NCI-H1092 treated with DMSO at 0.1 percent for 48 hours (cell line): ENCODE measurements at regions not wholly inside any gene's neighbourhood (a gene's known extent, or its start where the extent isn't known, plus 50 kb on each side); places are given as distances from the start of the nearest gene placed in this dataset.

Experiments used
- DNase-seq: peaks from one replicate; lab custom pipeline; 2025; lab: John Stamatoyannopoulos, UW

- no peak for DNase-seq
These were observed 807.8 kb upstream of the CDH2 start for GRCh38 chr18:28984731-28985130.

- no peak for DNase-seq
These were observed 797.6 kb upstream of the CDH2 start for GRCh38 chr18:28974504-28974903.

DNA sequence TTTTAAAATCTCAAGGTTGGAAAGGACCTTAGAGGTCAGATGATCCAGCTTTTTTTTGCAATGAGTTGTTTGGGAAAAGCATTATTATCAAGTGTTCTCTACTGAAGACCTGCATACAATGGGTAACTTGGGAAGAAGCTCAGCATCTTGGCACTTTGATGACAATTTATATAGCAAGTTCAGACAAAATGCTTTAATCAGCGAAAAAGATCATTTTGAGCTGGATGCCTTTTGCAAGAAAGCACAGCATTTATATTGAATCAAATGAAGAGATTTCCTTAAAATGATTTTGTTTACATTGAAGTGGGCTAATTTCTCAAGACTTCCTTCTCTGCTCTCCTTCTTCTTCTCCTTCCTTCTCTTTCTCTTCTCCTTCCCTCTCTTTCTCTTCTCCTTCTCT lies 796.4 kb upstream of the CDH2 start:
- DNase-seq, result no peak

DNA sequence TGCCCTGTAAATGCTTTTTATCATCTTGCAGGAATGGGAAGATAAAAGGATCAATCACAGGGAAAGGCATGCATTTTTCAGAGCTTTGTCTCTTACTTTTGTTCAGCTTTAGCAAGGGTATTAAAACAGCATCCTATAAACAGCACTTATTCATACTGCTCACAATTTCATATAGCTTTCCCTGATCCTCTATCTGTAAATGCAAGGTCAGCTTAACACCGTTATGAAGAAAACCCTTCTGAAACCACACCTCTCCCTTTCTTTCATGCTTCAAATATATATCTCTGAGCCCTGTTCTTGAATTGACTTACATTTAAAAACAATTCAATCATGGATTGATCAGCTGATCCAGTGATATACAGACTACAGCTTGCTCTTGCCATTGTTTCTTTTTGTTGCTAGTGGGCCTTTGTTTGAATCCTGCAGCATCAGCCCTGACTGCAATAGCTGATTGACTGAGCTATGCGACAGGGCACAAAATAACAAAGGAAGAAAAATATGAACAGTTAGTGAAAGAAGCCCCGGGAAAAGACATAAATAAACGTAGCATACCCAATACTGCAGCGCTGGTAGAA lies 795.5 kb upstream of the CDH2 start:
- no peak for DNase-seq

- DNase-seq, result no peak
These were observed 786.6 kb upstream of the CDH2 start for GRCh38 chr18:28963481-28963880.

- DNase-seq, result peak; percentile 70
These were observed 784.8 kb upstream of the CDH2 start for GRCh38 chr18:28961669-28962228.

DNA sequence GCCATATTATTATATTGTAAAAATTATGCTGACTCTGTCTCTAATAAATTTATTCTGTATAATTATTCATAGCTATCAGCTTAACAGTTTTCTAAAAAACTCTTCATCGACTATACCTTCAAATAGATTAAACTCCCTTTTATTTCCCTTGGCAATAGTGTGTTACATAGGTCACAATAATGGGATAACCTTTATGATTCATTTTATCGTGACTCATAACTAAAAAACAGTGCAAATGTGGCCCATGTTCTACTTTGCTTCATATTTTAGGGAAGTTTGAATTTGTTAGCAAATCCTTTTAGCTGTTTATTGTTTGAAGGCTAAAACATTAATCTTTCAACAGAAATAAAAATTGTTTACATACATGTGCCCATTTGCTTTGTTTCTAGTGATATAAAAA lies 783.2 kb upstream of the CDH2 start:
- DNase-seq, result no peak

DNA sequence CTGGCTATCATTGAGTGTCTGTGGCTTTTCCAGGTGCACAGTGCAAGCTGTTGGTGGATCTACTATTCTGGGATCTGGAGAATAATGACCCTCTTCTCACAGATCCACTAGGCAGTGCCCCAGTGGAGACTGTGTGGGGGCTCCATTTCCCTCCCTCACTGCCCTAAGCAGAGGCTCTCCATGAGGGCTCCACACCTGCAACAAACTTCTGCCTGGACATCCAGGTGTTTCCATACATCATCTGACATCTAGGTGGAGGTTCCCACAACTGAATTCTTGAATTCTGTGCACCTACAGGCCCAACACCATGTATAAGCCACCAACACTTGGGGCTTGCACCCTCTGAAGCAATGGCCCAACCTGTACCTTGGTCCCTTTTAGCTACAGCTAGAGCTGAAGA lies 775.4 kb upstream of the CDH2 start:
- no peak for DNase-seq

- no peak for DNase-seq
These were observed 771.0 kb upstream of the CDH2 start for GRCh38 chr18:28947900-28948299.

- no peak for DNase-seq
These were observed 769.5 kb upstream of the CDH2 start for GRCh38 chr18:28946471-28946870.

DNA sequence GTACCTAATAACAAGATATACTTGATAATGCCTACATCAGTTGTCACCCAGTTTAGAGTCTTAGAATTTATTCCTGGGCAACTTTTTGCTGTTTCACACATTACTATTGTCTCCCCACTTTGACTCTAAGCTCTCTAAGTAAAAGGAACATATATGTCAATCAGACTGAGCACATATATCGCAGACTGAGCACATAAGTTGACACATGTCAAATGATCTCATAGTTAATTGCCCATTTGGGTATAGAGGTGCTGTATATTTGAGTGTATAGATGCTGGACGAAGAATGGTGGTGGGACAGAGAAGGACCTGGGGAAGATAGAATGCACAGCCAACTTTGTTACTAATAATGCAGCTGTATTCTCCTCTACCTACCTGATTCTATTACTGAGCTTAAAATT lies 746.0 kb upstream of the CDH2 start:
- no peak for DNase-seq

DNA sequence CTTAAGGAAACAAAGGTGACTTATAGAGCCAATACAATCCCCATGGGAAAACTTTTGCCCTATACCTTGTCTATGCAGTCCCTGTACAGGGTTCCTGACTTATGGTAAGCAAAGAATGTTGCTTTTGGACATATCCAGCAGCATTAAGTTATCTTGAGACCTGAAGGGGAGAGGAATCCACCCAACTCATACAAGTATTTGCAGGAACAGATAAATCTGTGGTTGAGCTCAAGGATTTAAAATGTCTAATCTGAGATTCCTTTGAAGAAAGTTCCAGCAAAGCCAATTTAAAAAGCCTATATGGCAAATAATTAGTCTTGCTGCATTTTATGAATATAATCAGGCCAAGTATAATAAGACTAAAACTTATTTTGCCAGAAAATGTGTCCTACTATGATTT lies 739.5 kb upstream of the CDH2 start:
- no peak for DNase-seq

DNA sequence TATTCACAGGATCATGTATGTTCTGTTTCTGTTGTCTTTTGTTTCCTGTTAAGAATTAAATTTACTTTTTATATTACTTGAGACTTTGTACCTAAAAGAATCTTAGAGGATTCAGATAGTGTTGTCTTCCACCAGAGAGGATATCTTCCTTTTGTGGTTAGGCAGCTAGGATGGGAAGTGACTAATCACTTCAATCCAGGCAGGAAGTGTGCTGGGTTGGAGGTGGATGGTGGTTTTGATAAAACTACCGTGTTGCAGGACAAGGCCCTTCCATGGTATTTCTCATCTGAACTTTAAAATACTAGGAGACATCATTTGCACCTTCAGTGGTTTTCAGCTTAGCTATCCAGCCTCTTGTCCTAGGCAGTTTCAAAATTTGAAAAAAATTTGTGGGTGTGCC lies 728.6 kb upstream of the CDH2 start:
- no peak for DNase-seq

- no peak for DNase-seq
These were observed 727.9 kb upstream of the CDH2 start for GRCh38 chr18:28904789-28905364.

DNA sequence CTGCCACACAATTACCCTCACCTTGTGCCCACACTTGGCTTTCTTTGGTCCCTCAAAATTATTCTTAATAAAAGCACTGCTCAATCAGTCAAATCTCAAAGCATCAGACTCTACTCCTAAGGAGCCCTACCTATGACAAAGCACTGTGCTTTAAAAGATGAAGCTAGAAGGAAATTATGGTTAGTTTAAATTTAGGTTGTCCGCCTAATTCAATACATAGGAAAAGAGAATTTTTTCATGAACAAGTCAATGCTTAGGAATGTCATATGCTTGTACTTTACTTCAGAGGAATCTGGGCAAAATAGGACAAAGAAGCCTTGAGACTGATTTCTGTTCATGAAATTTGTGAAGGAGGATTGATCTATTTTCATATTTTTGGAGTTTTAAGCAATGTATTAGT lies 726.4 kb upstream of the CDH2 start:
- no peak for DNase-seq

DNA sequence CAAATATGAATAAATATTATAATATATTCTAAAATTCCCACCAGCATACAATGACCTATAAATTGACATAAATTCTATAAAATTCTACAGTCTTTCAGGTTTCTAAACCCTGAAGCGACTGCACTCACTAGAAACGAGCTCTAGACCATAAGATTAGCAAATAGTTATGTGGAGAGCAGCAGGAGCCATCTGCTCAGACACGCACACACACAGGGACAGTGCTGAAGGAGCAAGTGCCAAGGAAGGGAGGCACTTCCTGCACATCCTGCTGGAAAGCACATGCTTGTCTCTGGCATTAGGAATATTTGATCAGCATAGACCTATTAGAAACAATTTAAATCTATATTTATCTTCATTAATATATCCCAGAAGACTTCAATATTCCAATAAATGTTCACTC lies 713.9 kb upstream of the CDH2 start:
- no peak for DNase-seq

DNA sequence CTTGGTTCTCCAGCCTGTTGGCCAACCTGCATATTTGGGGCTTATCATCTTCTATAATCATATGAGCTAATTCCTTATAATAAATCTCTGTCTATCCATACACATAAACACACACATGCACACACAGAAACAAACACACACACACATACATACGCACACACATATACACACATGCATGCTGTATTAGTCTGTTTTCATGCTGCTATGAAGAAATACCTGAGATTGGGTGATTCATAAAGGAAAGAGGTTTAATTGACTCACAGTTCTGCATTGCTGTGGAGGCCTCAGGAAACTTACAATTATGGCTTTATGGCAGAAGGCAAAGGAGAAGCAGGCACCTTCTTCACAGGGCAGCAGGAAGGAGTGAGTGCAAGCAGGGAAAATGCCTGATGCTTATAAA lies 707.4 kb upstream of the CDH2 start:
- DNase-seq, result no peak

DNA sequence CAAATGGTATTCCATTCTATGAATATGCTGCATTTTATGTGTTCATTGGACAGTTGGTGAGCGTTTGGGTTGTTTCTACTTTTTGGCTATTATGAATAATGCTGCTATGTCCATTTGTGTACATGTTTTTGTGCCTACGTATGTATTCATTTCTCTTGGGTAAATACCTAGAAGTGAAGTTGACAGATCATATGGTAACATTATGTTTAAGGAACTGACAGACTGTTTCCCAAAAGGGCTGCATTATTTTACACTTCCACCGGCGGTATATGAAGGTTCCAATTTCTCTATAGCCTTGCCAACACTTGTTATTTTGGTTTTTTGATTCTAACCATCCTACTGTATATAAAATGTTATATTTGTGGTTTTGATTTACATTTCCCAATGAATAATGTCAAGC lies 703.9 kb upstream of the CDH2 start:
- no peak for DNase-seq

- no peak for DNase-seq
These were observed 698.1 kb upstream of the CDH2 start for GRCh38 chr18:28875059-28875458.

GRCh38 chr18:28863396-28863795 lies 686.5 kb upstream of the CDH2 start:
- DNase-seq, result no peak

GRCh38 chr18:28858248-28858647 lies 681.3 kb upstream of the CDH2 start:
- no peak for DNase-seq

DNA sequence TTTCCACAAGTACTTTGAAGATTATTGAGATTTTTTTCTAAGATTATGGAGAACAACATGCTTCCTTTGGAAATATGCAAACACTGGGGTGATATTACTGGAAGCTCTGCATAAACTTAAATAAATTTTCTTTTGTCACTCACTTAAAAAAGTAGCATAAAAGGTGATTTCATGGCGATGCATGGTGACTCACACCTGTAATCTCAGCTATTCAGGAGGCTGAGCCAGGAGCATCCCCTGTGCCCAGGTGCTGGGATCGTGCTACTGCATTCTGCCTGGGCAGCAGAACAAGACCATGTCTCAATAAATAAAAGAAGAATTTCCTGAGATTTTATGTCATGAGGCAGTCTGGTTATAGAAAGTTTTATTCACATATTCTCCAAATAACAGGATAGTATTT lies 679.1 kb upstream of the CDH2 start:
- no peak for DNase-seq

- DNase-seq, result no peak
These were observed 678.6 kb upstream of the CDH2 start for GRCh38 chr18:28855524-28855923.

DNA sequence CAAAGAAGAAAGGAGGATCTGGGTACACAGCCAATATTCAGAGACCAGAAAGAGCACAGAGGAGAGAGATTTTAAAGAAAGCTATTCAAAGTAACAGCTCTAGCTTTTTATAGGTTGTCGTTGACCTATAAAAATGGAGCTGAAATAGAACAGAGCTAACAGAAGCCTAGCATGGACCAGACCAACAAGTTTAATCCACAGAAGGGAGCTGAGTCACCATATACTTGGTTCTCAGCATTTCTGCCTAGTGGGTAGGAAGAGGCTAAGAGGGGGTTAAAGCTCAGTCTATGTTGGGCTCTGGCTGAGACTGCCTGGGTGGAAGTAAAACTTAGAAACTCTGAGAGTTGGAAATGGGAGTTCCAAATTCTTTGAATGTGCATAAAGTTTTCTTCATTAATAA lies 678.0 kb upstream of the CDH2 start:
- no peak for DNase-seq
